PFSK-1 (cell line): ENCODE measurements at regions not wholly inside any gene's neighbourhood (a gene's known extent, or its start where the extent isn't known, plus 50 kb on each side); places are given as distances from the start of the nearest gene placed in this dataset.

Experiments
- POLR2AphosphoS5 ChIP-seq: IDR thresholded peaks from 2 replicates; pipeline ENCODE4 v1.6.1; 2012; ENCODE audit warnings: low read depth, mild to moderate bottlenecking, control low read depth, low read length, moderate library complexity
- SIN3A ChIP-seq: IDR thresholded peaks from 2 replicates; pipeline ENCODE4 v1.6.1; 2012; ENCODE audit warnings: mild to moderate bottlenecking, low read length, moderate library complexity, borderline replicate concordance; ENCODE audit not compliant: insufficient read depth
- TAF1 ChIP-seq: IDR thresholded peaks from 2 replicates; pipeline ENCODE4 v1.6.1; 2012; ENCODE audit warnings: low read length, control low read depth, borderline replicate concordance; ENCODE audit not compliant: insufficient read depth
- TF ChIP-seq, protein P1 (sequence below), 2 experiments: IDR thresholded peaks; 2 replicates each; pipeline versions ENCODE4 v1.6.1 to v1.8.0; 2011 to 2012; ENCODE audit warnings: low read depth in 2 of 2, low read length in 2 of 2, control low read depth in 1 of 2, inconsistent platforms in 1 of 2, mild to moderate bottlenecking in 1 of 2, moderate library complexity in 1 of 2; ENCODE audit not compliant: insufficient read depth in 1 of 2

DNA sequence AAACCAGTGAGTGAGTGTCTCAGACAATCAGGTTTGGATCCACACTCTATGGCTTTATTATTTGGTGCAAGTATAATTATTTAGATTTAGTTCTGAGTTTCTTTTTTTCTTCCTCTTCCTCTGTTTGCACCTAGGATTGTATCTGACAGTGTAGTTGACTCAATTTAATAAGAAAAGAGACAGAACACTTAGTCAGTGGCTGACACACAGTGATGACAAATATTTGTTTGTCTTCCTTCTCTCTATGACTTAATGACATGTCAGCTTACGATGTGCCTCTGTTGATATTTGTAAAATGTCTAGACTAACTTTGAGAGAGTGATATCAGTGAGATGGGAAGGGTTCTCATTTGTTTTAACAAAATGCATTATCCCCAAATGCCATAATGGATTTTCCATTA, 129.5 kb upstream of the SLC10A2 start:
- TF ChIP-seq, protein P1, sequence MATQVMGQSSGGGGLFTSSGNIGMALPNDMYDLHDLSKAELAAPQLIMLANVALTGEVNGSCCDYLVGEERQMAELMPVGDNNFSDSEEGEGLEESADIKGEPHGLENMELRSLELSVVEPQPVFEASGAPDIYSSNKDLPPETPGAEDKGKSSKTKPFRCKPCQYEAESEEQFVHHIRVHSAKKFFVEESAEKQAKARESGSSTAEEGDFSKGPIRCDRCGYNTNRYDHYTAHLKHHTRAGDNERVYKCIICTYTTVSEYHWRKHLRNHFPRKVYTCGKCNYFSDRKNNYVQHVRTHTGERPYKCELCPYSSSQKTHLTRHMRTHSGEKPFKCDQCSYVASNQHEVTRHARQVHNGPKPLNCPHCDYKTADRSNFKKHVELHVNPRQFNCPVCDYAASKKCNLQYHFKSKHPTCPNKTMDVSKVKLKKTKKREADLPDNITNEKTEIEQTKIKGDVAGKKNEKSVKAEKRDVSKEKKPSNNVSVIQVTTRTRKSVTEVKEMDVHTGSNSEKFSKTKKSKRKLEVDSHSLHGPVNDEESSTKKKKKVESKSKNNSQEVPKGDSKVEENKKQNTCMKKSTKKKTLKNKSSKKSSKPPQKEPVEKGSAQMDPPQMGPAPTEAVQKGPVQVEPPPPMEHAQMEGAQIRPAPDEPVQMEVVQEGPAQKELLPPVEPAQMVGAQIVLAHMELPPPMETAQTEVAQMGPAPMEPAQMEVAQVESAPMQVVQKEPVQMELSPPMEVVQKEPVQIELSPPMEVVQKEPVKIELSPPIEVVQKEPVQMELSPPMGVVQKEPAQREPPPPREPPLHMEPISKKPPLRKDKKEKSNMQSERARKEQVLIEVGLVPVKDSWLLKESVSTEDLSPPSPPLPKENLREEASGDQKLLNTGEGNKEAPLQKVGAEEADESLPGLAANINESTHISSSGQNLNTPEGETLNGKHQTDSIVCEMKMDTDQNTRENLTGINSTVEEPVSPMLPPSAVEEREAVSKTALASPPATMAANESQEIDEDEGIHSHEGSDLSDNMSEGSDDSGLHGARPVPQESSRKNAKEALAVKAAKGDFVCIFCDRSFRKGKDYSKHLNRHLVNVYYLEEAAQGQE (IDR thresholded peaks at IDR 0.05; ENCODE audit: insufficient read depth in 1 of 2, low read depth in 2 of 2, low read length in 2 of 2), result no peak
- no peak for TF ChIP-seq POLR2AphosphoS5
- no peak for TF ChIP-seq TAF1
- TF ChIP-seq SIN3A, result no peak
